PFSK-1 (cell line): ENCODE measurements at regions not wholly inside any gene's neighbourhood (a gene's known extent, or its start where the extent isn't known, plus 50 kb on each side); places are given as distances from the start of the nearest gene placed in this dataset.

Source experiments
- FOXP2 ChIP-seq: optimal IDR thresholded peaks from 2 replicates; pipeline ENCODE3; 2011; ENCODE audit warnings: borderline replicate concordance, control low read depth, inconsistent platforms; ENCODE audit not compliant: insufficient read depth; ENCODE audit errors: extremely low read length, extremely low read depth
- POLR2AphosphoS5 ChIP-seq: IDR thresholded peaks from 2 replicates; pipeline ENCODE4 v1.6.1; 2012; ENCODE audit warnings: low read depth, mild to moderate bottlenecking, control low read depth, low read length, moderate library complexity
- REST ChIP-seq, 2 experiments: IDR thresholded peaks; 2 replicates each; pipeline versions ENCODE4 v1.6.1 to v1.8.0; 2011 to 2012; ENCODE audit warnings: low read depth in 2 of 2, low read length in 2 of 2, control low read depth in 1 of 2, inconsistent platforms in 1 of 2, mild to moderate bottlenecking in 1 of 2, moderate library complexity in 1 of 2; ENCODE audit not compliant: insufficient read depth in 1 of 2
- SIN3A ChIP-seq: IDR thresholded peaks from 2 replicates; pipeline ENCODE4 v1.6.1; 2012; ENCODE audit warnings: mild to moderate bottlenecking, low read length, moderate library complexity, borderline replicate concordance; ENCODE audit not compliant: insufficient read depth
- TAF1 ChIP-seq: IDR thresholded peaks from 2 replicates; pipeline ENCODE4 v1.6.1; 2012; ENCODE audit warnings: low read length, control low read depth, borderline replicate concordance; ENCODE audit not compliant: insufficient read depth

- TF ChIP-seq TAF1, result no peak
- TF ChIP-seq REST (IDR thresholded peaks at IDR 0.05; ENCODE audit: insufficient read depth in 1 of 2, low read depth in 2 of 2, low read length in 2 of 2), result no peak
- TF ChIP-seq POLR2AphosphoS5, result no peak
- no peak for TF ChIP-seq SIN3A
- TF ChIP-seq FOXP2, result no peak
Observed at GRCh38 chr18:11369556-11369955, 220.2 kb upstream of the PIEZO2 start.
